ENCODE measurements at regions not wholly inside any gene's neighbourhood (a gene's known extent, or its start where the extent isn't known, plus 50 kb on each side); places are given as distances from the start of the nearest gene placed in this dataset.
"Not testable (repeated sequence)": the region's sequence is repeated elsewhere in the genome, so short reads cannot be mapped to it uniquely, and the experiment has no call there.

DNA sequence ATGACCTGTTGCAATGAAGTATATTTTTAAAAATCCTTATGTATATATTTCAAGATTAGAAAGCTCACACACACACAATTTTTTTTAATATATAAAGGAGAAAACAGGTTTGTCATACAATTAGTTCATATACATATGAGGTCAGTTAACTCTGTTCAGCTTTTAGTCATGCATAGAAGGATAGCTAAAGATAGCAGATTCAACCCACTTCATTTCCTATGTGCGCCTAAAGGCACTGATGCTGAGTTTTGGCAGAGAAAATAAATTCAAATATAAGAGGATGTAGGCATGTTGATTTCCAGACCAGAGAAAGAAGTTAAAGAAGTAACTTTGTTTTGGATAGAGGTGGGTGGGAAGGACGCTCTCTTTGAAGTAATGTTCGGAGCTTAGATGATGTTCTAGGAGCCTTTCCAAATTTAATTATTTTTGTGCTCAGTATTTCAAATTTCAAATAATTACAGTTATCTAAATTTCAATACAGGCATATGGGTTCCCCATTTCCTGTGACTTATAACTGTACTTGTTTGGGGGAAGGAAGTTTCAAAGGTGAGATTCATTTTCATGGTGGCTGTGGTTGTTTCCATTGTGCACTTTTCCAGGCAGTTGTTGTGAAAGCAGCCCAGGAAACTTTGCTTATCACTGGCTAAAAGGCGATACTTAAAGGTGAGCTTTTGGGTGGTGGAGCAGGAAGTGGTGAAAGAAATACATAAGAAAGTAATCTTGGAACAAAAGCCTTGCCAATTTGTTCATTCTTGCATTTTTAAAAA, 523.4 kb upstream of the FANCL start:
- DNase-seq (ENCODE audit: low read depth) = no peak

DNA sequence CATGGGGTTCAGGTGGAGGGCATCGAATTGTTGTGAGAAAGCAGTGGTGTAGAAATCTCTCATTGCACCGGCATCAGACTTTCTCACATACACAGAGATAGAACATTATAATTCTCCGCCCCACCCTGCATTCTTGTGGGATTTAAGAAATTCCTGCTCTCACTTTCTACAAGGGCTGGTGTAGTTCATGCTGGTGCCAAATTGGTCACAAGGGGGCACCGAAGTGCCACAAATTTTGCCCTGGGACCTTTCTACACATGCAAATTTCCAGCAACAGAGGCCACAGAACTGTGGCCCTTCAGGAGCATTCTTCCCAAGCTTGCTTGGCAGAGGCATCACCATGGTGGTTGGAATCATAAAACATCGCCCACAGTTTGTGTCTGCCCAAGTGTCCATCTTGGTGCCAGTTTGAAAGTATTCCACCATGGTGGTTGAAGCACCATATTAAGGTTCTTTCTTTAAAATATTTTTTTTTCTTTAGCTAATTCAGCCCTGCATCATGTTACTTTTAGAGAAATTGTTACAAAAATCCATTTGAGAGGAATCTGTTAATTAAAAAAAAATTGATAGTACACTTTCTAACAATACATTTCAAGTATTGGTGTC, 521.2 kb upstream of the FANCL start:
- DNase-seq (ENCODE audit: low read depth) = no peak

DNA sequence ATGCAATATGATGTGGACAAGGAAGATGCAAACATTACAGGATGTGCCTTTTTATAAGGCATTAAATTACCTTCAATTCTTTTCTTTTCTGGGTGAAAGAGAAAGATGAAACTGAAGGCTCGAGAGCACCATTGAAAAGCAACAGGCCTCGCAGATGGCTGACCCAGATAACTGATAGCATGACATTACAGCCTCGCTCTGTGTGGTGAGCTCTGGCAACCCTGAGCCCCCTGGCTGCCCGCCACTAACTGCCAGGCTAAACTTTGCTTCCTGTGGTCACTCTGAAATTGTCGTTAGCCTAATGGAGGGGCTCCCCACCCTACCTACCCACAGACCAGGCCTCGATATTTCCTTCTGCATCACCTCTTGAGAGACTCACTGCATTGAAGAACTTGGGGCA, 516.8 kb upstream of the FANCL start:
- no peak for DNase-seq (ENCODE audit: low read depth)

DNA sequence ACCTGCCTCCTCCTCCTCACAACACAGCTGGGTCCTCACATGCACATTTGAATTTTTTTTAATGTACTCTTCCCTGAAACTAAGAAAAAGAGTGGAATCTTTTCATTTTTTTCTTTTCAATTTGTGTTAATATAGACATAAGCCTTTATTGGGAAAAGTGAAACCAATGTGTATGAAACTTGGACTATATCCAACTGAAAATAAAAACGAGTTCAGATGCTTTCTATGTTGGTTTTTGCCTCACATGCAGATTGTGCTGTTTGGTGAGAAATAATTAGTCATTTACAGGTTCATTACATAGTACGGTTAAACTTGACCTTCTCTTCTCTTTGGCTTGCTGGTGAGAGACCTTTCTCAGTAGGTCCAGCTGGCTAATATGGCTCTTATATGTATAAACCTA, 515.2 kb upstream of the FANCL start:
- DNase-seq (ENCODE audit: low read depth) = no peak

DNA sequence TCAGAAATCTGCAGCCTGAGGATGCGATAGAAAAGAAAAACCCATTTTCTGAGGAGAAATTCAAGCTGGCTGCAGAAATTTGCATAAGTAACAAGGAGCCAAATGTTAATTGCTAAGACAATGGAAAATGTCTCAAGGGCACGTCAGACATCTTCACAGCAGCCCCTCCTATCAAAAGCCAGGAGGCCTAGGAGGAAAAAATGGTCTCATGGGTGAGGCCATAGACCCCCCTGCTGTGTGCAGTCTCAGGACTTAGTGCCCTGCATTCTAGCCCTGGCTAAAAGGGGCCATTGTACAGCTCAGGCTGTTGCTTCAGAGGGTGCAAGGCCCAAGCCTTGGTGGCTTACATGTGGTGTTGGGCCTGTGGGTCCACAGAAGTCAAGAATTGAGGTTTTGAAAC, 511.4 kb upstream of the FANCL start:
- not testable (repeated sequence) for DNase-seq (ENCODE audit: low read depth)

DNA sequence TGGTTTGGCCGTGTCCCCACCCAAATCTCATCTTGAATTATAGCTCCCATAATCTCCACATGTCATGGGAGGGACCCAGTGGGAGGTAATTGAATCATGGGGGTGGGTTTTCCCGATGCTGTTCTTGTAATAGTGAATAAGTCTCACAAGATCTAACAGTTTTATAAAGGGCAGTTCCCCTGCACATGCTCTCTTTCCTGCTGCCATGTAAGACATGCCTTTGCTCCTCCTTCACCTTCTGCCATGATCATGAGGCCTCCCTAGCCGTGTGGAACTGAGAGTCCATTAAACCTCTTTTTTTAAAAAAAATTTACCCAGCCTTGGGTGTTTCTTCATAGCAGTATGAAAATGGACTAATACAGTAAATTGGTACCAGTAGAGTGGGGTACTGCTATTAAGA, 510.6 kb upstream of the FANCL start:
- not testable (repeated sequence) for DNase-seq (ENCODE audit: low read depth)

DNA sequence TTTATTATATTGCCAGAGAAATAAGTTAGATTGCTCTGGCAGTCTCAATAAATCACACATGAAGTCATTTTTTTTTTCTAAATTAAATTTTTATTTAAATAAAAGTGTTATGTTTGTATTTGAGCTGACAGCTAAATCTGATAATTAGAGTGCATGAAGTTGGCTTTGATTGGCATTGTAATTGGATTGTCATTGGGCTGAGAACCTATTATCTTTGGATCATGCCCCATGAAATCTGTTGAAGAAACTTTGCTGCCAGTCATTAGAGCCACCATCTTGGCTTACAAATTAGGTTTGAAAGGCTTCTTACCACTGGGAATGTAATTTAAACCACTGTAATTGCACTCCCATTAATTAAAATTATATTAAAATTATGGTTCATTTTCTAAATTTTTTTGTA, 507.9 kb upstream of the FANCL start:
- no peak for DNase-seq (ENCODE audit: low read depth)

- not testable (repeated sequence) for DNase-seq (ENCODE audit: low read depth)
Measured at GRCh38 chr2:58745334-58745733, 504.2 kb upstream of the FANCL start.

DNA sequence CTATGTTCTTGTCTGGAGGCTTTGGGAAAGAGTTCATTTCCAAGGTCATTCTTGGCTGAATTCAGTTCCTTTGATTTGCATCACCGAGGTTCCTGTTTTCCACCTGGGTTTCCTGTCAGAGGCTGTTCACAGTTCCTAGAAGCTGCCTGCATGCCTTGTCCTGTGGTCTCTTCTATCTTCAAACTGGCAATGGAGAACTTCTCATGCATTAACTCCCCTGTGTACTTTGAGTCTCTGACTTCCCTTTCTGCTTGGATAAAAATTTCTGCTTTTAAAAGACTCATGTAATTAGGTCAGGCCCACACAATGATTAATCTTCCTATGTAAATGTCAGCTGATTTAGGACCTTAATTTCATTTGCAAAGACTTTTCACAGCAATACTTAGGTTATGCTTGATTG, 499.3 kb upstream of the FANCL start:
- no peak for DNase-seq (ENCODE audit: low read depth)

- no peak for DNase-seq (ENCODE audit: low read depth)
Measured at GRCh38 chr2:58739033-58739432, 497.9 kb upstream of the FANCL start.

DNA sequence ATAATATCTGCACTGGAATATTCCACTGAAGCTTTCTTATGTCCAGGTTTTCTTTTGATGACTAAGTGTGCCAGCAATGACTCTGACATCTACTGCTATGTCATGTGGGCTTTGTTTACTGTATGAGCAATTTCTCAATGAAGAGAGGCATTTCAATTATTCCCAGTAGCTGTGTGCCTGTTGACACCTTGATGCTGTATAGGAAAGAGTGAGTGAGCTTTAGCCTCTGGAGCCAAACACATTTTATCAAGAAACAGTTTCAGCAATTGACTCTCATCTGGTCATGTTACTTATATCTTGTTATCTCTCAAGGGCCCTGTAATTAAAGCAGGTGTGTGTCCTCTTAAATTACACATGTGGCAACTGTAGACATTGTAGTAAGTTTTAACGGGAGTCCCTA, 493.2 kb upstream of the FANCL start:
- no peak for DNase-seq (ENCODE audit: low read depth)

- DNase-seq (ENCODE audit: low read depth) = no peak
Measured at GRCh38 chr2:58732999-58733398, 491.9 kb upstream of the FANCL start.

DNA sequence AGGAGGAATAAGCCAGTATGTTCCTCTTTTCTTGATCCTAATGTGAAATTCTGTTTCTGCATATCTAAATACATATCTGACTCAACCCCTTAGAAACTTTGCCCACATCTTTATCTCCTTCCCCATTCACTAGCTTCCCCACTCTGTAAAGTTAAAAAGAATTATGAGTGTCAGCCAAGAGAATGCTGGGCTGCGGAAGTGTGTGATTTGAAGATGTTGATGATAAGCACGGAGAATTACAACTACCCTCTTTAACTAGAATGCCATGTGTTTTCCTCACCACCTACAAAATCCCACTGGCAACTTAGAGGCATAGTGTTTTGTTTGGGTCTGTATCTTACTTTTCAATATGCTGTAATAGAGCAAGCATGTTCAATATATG, 490.4 kb upstream of the FANCL start:
- DNase-seq (ENCODE audit: low read depth) = no peak

DNA sequence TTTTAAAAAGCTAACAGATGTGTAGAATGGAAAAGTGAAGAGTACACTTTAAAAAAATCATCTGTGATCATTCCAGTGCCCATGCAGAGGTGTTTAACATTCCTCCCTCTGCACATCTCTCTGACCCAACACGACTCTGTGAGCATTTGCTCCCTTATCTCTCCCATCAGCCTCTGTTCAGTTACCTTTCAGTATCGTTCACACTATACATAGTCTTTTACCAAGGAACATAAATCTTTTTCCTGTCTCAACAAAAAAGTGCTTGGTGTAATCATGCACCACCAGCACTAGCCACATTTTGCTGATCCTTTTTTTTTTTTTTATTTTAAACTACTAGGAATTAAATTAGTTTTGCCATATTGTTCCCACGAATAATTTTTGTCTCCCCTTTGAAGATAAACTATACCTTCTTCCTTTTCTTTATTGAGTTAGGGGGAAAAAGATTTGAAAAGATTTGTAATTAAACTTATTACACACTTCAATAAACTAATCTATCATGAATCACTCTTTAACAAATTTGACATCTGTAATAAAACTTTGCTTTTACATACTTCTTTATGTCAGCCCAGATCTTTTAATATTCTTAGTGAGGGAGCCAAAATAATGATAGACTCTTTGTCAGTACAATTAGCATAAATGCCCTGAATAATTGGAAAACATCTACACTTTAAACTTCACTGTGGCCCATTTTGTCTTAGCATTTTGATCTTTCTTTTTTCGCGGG, 489.8 kb upstream of the FANCL start:
- DNase-seq (ENCODE audit: low read depth) = no peak

DNA sequence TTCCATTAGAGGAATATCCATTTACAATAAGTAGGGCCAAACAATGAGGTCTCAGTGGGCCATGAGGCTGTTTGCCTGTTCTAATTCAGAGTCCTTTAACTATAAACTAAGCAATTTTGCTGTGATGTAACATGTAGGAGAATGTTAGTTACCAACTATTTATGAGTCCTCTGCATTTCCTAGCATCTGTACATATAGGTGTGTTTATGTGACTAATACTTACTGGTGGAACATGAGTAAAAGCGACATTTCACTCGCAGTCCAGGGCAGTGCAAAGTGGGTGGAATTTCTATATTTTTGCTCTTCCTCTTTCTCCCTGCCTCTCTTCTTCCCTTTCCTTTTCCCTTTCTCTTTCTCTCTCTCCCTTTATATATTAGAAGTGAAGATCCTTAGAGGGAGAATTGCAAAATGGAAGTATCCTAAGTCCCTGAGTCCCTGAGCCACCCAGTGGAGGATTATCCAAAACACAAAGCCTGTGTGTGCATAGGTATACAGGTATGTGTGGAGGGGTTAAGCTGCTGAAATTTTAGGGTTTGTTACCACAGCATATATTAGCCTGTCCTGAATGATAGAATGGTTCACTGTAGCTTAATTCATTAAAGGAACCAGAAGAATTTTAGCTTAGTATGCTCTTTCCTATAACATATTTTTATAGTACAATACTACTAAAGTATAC, 487.0 kb upstream of the FANCL start:
- no peak for DNase-seq (ENCODE audit: low read depth)

GRCh38 chr2:58721912-58722591, 480.9 kb upstream of the FANCL start:
- no peak for DNase-seq (ENCODE audit: low read depth)

GRCh38 chr2:58720770-58721697, 479.9 kb upstream of the FANCL start:
- DNase-seq (ENCODE audit: low read depth) = no peak

GRCh38 chr2:58720033-58720769, 479.1 kb upstream of the FANCL start:
- no peak for DNase-seq (ENCODE audit: low read depth)

- DNase-seq (ENCODE audit: low read depth) = no peak
Measured at GRCh38 chr2:58715344-58715743, 474.2 kb upstream of the FANCL start.

DNA sequence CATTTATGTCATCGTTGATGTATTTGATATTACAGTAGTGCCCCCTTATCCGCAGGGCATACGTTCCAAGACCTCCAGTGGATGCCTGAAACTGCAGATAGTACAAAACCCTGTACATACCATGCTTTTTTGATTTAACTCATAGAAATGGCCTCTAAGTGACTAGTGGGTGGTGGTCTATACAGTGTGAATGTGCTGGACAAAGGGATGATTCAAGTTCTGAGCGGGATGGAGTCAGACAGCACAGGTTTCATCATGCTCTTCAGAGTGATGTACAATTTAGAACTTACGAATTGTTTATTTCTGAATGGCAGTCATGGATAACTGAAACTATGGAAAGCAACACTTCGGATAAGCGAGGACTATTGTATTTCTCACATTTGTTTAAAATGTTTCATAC, 473.1 kb upstream of the FANCL start:
- DNase-seq (ENCODE audit: low read depth) = no peak
